GM21529 (cell line): ENCODE measurements at regions not wholly inside any gene's neighbourhood (a gene's known extent, or its start where the extent isn't known, plus 50 kb on each side); places are given as distances from the start of the nearest gene placed in this dataset.

Experiments used
- ATAC-seq: cut with Tn5 transposase; IDR thresholded peaks from one replicate; pipeline ENCODE4 v1.9.1; 2021; ENCODE audit not compliant: unreplicated experiment

DNA sequence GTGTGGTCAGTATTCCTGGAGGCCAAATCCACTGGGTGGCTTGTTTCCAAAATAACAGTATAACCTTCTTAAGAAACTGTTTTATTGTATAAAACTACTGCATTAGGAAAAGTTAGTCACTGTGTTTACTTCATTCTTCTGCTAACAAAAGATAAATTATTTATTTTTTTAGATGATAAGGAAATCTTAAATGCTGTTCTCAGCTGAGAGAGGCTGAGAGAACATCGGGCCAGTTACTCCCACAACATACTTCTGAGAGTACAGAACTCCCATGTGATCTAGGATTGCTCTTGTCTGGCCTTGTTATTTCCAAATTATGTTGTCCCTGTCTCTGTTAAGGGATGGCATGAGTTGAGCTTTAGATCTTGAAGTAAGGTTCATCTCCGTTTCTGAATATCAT, 96.7 kb upstream of the CXADR start:
- no peak for ATAC-seq

GRCh38 chr21:17422931-17423330, 89.9 kb upstream of the CXADR start:
- ATAC-seq: no peak

DNA sequence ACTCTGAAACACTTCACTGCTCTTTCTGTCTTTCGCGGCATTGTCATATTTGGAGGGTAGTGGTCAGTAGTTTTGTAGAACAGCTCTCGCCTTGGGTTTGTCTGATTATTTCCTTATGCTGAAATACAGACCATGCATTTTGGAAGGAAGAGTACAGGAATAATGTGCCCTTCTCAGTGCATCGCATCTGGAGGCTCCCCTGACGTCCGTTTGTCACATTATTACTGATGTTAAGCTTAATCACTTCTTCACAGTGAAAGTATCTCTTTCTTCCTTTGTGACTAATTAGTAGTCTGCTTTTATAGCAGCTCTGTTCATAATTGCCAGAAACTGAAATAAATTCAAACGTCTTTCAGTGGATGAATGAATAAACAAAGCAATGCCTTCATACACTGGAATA, 85.7 kb upstream of the CXADR start:
- no peak for ATAC-seq

- ATAC-seq: peak; percentile 93
These were observed 84.9 kb upstream of the CXADR start for GRCh38 chr21:17427831-17428483.

GRCh38 chr21:17428484-17428869, 84.4 kb upstream of the CXADR start:
- peak; percentile 68 for ATAC-seq

- no peak for ATAC-seq
These were observed 83.9 kb upstream of the CXADR start for GRCh38 chr21:17428980-17429379.

GRCh38 chr21:17429936-17430335, 82.9 kb upstream of the CXADR start:
- ATAC-seq: no peak

DNA sequence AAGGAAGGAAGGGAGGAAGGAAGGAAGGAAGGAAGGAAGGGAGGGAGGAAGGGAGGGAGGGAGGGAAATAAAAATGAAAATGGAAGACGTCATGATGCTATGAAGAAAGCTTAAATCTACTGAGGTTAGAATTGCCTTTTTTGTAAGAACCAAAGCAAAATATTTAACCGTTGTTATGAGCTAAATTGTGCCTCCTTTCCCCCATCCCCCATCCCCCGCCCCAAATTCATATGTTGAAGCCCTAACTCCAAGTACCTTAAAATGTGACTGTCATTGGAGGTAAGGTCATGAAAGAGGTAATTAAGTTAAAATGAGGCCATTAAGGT, 80.1 kb upstream of the CXADR start:
- ATAC-seq: no peak

GRCh38 chr21:17433730-17434129, 79.1 kb upstream of the CXADR start:
- ATAC-seq: no peak

DNA sequence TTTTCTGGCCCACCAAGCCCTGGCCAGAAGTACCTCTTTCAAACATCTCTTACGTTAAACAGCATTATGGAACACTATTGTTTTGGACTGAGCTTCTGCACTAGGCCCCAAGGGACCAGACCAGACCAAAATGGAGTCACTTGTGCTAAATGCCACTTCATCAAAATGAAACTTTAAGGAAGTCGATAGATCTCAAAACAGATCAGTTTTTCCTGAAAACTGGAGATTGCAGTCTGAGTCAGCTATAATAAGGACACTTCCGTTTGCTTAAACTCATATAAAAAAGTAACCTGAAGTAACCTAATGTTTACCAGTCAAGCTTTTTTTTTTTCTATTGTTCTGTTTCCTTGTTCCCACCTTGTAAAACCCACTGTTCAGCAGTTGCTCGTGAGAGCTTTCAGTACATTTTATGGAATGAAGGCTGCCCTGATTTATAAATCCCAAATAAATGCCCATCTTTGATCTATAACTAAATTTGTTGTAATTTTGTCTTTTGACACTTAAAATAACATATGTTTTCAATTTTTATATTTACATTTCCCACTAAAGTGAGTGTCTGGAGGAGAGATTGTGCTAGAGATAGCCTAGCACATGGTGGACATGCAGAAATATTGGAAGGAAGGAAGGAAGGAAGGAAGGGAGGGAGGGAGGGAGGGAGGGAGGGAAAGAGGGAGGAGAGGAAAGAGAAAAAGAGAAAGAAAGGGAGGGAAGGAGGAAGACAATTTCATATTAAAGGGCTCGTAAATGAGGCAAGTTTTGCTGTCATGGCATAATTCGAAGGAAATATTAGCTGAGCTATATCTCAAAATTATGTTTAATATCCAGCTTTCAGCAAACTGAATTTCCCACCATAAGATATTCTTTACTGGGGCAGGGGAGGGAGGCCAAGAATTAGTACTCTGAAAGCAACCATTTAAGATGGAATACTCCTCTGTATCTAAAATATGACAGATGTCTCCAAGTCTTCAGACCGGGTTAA, 77.0 kb upstream of the CXADR start:
- no peak for ATAC-seq

DNA sequence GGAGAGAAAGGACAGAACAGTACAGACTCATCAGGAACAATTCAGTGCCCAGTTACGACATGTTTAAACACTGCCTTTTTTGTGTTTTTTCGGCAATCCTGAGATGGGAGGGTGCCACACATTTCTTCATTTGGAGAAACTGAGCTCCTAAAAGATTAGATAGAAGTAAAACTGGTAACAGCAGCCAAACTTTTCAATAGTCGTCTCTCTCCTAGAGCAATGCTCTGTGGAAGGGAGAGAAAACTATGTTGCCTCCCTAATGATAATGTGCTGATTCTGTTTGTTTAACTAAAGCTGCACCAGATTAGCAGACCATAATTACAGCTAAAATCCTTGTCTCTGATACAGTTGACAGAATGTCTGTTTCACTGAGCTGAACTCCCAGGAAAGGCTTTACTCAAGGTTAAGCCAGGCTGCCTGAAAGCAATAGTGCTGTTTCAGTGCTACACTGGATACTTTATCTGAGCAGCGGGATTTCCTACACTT, 76.2 kb upstream of the CXADR start:
- ATAC-seq: no peak

GRCh38 chr21:17438635-17439034, 74.2 kb upstream of the CXADR start:
- no peak for ATAC-seq

GRCh38 chr21:17440969-17441368, 71.9 kb upstream of the CXADR start:
- no peak for ATAC-seq

GRCh38 chr21:17441370-17441769, 71.5 kb upstream of the CXADR start:
- ATAC-seq: no peak

GRCh38 chr21:17442165-17442564, 70.7 kb upstream of the CXADR start:
- ATAC-seq: no peak

GRCh38 chr21:17444828-17445227, 68.0 kb upstream of the CXADR start:
- no peak for ATAC-seq

DNA sequence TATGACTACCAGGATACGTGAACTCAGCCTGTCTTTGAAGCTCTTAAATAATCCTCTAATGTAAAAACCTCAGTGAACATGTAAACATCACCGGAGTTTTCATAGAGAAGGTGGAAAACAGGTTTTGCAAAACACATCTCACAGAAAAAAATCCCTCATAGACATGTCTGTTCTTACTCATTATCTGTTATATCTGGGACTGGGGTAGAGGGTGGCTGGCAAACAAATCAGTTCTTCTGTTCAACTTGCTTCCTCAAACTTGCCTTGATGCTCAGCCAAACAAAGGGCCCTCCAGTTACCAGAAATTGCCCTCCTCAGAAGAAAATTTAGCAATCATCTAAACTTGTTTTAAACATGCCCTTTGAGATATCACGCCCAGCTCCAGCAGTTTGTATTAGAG, 66.1 kb upstream of the CXADR start:
- no peak for ATAC-seq

DNA sequence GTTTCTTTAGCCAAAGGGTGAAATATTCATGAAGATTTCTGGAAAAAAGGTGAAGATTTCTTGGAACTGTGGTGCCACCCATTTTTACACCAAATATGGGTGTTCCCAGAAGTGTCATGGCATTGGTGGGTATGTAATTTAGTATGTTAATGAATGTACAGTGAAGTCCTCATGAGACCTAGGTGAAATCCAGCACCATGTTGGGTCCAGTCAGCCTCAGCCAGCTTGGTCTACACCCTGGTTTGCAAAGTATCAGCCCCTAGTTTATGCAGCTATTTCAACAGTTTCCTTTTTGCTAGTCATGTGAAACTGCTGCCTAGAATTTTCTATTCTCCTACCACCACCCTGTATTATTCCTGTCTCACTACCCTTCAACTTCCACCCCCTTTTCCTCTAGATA, 63.1 kb upstream of the CXADR start:
- no peak for ATAC-seq

DNA sequence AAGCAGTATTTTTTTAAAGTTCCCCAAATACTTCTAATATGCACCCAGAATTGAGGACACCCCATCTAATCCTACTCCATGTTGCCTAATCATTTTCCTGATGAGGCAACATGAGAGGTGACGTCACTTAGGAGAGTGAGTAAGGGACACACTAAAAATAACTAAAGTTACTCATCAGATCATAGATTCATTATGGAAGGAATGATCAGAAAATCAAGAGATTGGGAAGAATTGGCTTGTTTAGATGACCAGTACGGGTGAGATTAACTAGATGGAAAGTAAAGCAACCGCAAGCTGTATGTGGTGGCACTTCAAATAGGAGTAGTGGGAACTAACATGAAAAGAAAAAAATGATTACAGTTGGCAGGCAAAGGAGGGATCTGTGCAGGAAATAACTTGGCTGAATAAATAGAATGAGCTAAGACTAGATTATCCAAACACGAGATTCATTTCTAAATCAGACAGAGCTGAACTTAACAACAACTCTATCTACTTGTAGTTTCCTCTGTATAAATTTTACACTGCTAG, 61.4 kb upstream of the CXADR start:
- no peak for ATAC-seq

- ATAC-seq: peak; percentile 65
These were observed 58.4 kb upstream of the CXADR start for GRCh38 chr21:17454315-17455027.

GRCh38 chr21:17455028-17455353, 57.9 kb upstream of the CXADR start:
- no peak for ATAC-seq

DNA sequence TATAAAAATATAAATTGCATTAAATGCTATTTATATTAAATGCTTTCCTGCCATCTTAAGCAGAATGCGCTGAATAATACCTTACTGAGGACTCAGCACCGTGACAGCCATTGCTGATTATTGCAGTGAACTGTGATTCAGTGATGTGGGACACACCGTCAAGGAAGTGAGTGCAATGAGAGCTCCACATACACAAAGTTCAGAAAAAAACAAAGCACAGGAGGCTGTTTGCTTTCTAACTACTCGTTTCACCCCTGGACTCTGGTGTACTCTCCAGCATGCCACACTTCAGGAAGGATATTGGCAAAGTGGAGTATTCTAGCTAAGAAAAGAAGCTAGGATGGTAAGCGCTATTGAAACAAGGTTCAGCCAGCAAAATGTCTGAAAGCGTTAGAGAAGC, 57.4 kb upstream of the CXADR start:
- no peak for ATAC-seq
